ENCODE measurements at regions not wholly inside any gene's neighbourhood (a gene's known extent, or its start where the extent isn't known, plus 50 kb on each side); places are given as distances from the start of the nearest gene placed in this dataset.

- TF ChIP-seq MAFK (IDR thresholded peaks at IDR 0.05; ENCODE audit: partially characterized antibody) (no peak), CTCF (IDR thresholded peaks at IDR 0.05) (no peak), POLR2AphosphoS2 (conservative IDR thresholded peaks at IDR 0.05; ENCODE audit: low read length) (no peak), RFX5 (IDR thresholded peaks at IDR 0.05) (no peak), EP300 (IDR thresholded peaks at IDR 0.05) (no peak), SMC3 (IDR thresholded peaks at IDR 0.05) (no peak), PHF8 (IDR thresholded peaks at IDR 0.05; ENCODE audit: borderline replicate concordance, low read depth) (no peak)
These were observed 91.8 kb upstream of the GLRA1 start for GRCh38 chr5:152016421-152016820.
